Muscle layer of colon (tissue), 2 donors: ENCODE measurements at regions not wholly inside any gene's neighbourhood (a gene's known extent, or its start where the extent isn't known, plus 50 kb on each side); places are given as distances from the start of the nearest gene placed in this dataset.

ENCODE experiments used
- H3K27ac ChIP-seq: one replicate; pipeline ENCODE4 v1.7.0; 2013; ENCODE audit warnings: low read depth, mild to moderate bottlenecking, low read length, moderate library complexity
- H3K27me3 ChIP-seq, 2 donors: one replicate each; pipeline ENCODE4 v1.7.0; 2013; ENCODE audit warnings: low read length in 2 of 2, mild to moderate bottlenecking in 2 of 2; ENCODE audit not compliant: insufficient read depth in 2 of 2, control insufficient read depth in 1 of 2
- H3K36me3 ChIP-seq: one replicate; pipeline ENCODE4 v1.7.0; 2013; ENCODE audit warnings: mild to moderate bottlenecking, low read length; ENCODE audit not compliant: insufficient read depth
- H3K4me1 ChIP-seq: one replicate; pipeline ENCODE4 v1.7.0; 2013; ENCODE audit warnings: mild to moderate bottlenecking, low read length; ENCODE audit not compliant: insufficient read depth
- H3K4me3 ChIP-seq, 2 donors: one replicate each; pipeline ENCODE4 v1.7.0; 2013; ENCODE audit warnings: low read length in 2 of 2, low read depth in 1 of 2, mild to moderate bottlenecking in 1 of 2, moderate library complexity in 1 of 2
- H3K9ac ChIP-seq: one replicate; pipeline ENCODE4 v1.7.0; 2013; ENCODE audit warnings: low read length
- H3K9me3 ChIP-seq: one replicate; pipeline ENCODE4 v1.7.0; 2013; ENCODE audit warnings: mild to moderate bottlenecking, low read length
- donor health status: abdominal sarcoma.
- donor health status: Adenocarcinoma of cecum.

DNA sequence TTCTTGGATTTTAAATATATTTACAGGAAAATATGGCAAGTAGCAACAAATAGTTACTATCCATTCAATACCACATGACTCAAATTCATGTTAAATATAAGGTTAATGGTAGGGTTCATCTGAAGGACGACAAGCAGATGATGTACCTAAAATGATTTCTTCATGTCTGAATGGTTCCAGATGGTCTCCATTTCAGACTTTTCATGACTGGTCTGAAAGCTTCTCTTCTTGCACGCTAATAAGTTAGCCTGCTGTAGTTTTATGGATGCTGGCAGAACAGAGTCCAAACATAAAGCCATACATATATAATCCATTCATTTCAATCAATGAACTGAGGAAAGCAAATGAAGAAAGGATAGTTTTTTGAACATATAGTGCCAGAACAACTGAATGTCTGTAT lies 257.0 kb upstream of the MGAT4C start:
- Histone ChIP-seq H3K36me3 (no peaks in the 10 kb centered on the region), H3K27me3 (no peaks in the 10 kb centered on the region), H3K9ac (no peak overlapping the region), H3K4me3 (no peak overlapping the region), H3K27ac (no peak overlapping the region), H3K4me1 (peaks cover 6% of the 10 kb centered on the region), H3K9me3 (no peaks in the 10 kb centered on the region)

DNA sequence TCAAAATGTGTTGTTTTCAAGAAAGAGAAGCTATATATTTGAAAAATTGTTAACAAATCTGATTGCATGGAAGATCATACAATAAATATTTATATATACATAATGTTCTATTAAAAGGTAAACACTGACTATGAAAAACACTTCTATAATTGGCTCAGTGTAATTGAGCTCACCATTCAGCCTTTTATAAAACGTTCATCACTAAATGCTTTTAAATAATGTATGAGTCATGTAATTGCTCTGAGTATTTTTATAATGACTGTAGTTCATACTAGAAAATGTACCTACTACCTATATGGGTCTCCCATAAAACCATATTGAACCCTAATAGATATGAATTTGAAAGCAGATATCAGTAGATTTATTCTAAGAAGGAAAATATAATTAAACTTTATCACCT lies 240.4 kb upstream of the MGAT4C start:
- Histone ChIP-seq H3K4me1 (no peaks in the 10 kb centered on the region), H3K4me3 (no peak overlapping the region), H3K36me3 (no peaks in the 10 kb centered on the region), H3K27ac (no peak overlapping the region), H3K9ac (no peak overlapping the region), H3K9me3 (no peaks in the 10 kb centered on the region), H3K27me3 (no peaks in the 10 kb centered on the region)

DNA sequence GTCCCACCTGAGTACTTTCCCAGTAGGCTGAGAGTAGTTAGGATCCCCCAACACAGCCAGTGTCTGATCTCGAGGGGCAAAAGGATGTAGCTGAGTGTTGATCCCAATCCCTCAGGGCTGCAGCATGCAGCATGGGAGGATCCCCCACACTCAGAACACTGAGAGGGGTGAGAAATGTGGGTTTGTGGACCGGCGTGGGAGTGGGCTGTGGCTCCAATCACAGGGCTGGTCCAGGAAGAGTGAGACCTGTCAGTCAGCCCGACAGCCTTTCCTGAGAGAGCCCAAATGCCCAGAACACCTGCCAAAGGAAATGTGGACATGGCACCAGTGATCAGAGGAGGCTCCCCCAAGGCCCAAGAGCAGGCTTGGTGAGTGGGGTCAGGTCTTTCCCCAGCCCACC lies 228.3 kb upstream of the MGAT4C start:
- H3K27ac ChIP-seq, result no peak overlapping the region
- no peaks in the 10 kb centered on the region for H3K9me3 ChIP-seq
- H3K27me3 ChIP-seq, result no peaks in the 10 kb centered on the region
- no peak overlapping the region for H3K9ac ChIP-seq
- no peak overlapping the region for H3K4me3 ChIP-seq
- H3K4me1 ChIP-seq, result no peaks in the 10 kb centered on the region
- H3K36me3 ChIP-seq, result no peaks in the 10 kb centered on the region

DNA sequence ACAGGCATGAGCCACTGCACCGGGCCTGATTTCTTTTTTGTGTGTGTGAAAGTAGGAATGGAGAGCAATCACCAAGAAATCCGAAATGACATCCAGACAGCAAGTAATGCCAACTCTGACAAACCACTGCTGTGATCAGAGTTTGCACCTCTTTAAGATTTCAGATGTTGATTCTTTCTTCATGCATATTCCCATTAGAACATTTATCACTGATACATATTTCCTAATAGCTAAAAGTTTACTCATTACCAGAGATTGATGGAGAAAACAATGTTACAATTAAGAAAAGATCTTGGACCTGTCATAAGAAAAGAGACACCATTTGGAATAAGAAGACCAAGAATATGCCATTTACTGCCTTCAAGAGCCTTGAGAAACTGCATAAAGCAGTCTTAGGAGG lies 217.0 kb upstream of the MGAT4C start:
- no peak overlapping the region for H3K4me3 ChIP-seq
- no peaks in the 10 kb centered on the region for H3K9me3 ChIP-seq
- no peak overlapping the region for H3K27ac ChIP-seq
- H3K4me1 ChIP-seq, result no peaks in the 10 kb centered on the region
- no peaks in the 10 kb centered on the region for H3K36me3 ChIP-seq
- H3K9ac ChIP-seq, result no peak overlapping the region
- no peaks in the 10 kb centered on the region for H3K27me3 ChIP-seq

DNA sequence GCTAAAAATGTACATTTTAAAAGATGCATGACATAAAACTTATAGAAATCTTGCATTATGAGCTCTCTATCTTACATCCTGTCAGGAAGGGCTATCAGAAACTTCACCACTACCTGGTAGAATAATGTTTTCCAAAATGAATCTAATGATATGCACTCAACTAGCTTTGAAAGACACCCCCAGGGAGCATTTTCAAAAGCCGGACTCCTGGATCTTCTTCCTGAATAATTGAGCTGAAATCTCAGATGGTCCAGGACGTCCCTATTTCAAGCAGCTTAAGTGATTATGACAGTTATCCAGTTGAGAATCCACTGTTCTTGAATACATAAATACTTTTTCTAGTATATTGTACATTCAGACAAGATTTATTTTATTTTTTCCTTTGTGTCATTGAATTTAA lies 200.6 kb upstream of the MGAT4C start:
- Histone ChIP-seq H3K36me3 (no peaks in the 10 kb centered on the region), H3K27ac (no peak overlapping the region), H3K4me1 (no peaks in the 10 kb centered on the region)

DNA sequence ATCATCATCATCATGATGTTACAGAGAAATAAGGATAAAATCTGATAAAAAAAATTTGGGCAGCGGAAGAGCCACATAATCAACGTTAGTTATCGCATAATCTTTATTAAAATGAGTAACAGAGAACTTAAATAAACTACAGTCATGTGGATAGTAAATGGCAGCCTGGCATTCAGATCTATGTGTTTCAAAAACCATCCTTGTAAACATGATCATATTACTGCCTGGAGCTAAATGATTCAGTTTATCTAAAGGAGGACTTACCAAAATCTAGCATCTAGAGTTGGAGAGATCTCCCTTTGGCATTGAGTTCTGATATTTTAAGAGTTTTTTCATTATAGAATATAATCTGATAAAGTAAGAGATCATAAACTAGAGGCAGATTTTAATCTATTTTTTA lies 200.1 kb upstream of the MGAT4C start:
- no peak overlapping the region for H3K4me3 ChIP-seq
- H3K9me3 ChIP-seq, result no peaks in the 10 kb centered on the region
- H3K9ac ChIP-seq, result no peak overlapping the region
- no peaks in the 10 kb centered on the region for H3K4me1 ChIP-seq
- no peaks in the 10 kb centered on the region for H3K36me3 ChIP-seq
- no peak overlapping the region for H3K27ac ChIP-seq
- H3K27me3 ChIP-seq, result no peaks in the 10 kb centered on the region

More for the DNA sequence above, 200.6 kb upstream of the MGAT4C start:
- Histone ChIP-seq H3K27me3 (no peaks in the 10 kb centered on the region), H3K4me3 (no peak overlapping the region), H3K9ac (no peak overlapping the region), H3K9me3 (no peaks in the 10 kb centered on the region)

DNA sequence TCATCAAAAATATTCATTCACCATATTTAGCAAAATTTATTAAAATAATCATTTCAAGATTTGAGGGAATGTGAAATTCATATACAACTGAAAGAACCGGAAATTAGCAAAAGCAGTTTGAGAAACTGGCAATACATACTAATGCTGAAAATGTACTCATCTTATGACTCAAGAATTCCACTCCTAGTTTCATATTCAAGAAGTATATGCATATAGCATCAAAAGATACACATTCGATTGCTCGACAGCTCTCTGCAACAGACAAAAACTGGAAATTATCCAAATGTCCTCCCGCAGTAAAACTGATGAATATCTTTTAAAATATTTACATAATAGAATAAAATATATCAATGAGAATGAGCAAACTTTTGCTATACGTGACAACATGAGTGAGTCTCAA lies 189.2 kb upstream of the MGAT4C start:
- Histone ChIP-seq H3K27me3 (no peaks in the 10 kb centered on the region), H3K9ac (no peak overlapping the region), H3K36me3 (no peaks in the 10 kb centered on the region), H3K4me1 (no peaks in the 10 kb centered on the region), H3K27ac (no peak overlapping the region), H3K9me3 (no peaks in the 10 kb centered on the region), H3K4me3 (no peak overlapping the region)

DNA sequence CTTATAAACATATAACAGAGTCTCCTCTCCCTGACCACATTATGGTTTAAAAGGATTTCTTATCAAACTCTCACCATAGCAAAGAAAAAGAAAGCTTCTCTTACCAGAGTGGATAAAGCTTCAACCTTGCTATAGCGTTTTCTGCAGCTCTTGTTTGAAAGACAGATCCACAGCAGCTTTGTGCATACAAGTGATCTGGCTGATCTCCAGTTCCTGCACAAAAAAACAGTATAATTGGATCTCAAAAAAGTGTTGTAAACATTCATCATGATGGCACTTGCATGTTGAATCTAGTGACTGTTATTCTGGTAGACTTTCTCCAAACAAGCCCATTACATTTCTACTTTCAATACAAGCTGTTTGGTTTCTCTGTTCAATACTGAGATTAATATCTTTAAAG lies 178.9 kb upstream of the MGAT4C start:
- Histone ChIP-seq H3K4me1 (no peaks in the 10 kb centered on the region), H3K4me3 (no peak overlapping the region), H3K36me3 (no peaks in the 10 kb centered on the region), H3K9me3 (no peaks in the 10 kb centered on the region), H3K9ac (no peak overlapping the region), H3K27me3 (no peaks in the 10 kb centered on the region), H3K27ac (no peak overlapping the region)

DNA sequence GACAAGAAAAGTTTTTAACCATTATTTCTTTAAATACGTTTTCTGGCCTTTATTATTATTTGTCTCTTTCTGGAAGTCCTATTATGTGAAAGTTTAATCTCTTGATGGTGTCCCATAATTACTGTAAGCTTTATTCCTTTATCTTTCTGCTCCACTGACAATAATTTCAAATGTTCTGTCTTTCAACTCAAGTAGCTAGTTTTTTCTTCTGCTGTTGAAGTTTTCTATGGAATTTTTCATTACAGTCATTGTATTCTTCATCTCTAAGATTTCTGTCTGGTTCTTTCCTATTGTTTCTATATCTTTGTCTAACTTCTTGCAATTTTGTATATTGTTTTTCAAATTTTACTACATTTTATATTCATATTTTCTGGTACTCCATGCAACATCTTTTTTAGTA lies 173.6 kb upstream of the MGAT4C start:
- no peak overlapping the region for H3K27ac ChIP-seq
- H3K9me3 ChIP-seq, result no peaks in the 10 kb centered on the region
- H3K4me3 ChIP-seq, result no peak overlapping the region
- H3K36me3 ChIP-seq, result no peaks in the 10 kb centered on the region
- H3K27me3 ChIP-seq, result no peaks in the 10 kb centered on the region
- no peak overlapping the region for H3K9ac ChIP-seq
- H3K4me1 ChIP-seq, result no peaks in the 10 kb centered on the region

DNA sequence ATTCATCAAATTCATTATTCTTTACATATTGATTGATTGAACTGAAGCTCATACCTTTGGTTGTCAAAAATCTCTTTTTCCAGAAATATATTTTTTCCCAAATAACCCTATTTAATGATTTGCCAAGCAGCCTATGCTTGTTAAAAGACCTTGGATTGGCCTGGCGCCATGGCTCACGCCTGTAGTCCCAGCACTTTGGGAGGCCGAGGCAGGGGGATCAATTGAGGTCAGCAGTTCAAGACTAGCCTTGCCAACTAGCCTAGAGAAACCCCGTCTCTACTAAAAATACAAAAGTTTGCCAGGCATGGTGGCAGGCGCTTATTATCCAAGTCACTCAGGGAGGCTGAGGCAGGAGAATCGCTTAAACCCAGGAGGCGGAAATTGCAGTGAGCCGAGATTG lies 165.1 kb upstream of the MGAT4C start:
- Histone ChIP-seq H3K9me3 (no peaks in the 10 kb centered on the region), H3K9ac (no peak overlapping the region), H3K27me3 (no peaks in the 10 kb centered on the region), H3K27ac (no peak overlapping the region), H3K4me3 (no peak overlapping the region), H3K36me3 (no peaks in the 10 kb centered on the region), H3K4me1 (no peaks in the 10 kb centered on the region)

DNA sequence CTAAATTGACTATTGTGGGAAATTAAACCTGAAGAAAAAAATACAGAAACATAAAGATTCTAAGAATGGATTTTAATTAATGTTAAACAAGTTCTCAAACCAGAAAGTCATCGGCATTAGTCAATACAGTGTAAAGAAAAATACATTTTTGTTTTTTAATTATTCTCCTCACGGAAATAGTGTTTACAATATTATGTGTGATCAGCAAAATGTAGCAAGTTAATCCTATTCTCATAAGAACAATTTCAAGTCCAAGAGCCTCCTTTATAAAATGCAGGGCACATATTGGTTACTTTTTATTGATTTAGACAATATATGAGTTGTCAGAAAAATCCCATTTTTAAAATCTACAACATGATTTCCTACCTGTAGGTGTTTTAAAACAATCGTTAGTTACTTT lies 158.0 kb upstream of the MGAT4C start:
- no peaks in the 10 kb centered on the region for H3K27me3 ChIP-seq
- H3K36me3 ChIP-seq, result no peaks in the 10 kb centered on the region
- H3K9ac ChIP-seq, result no peak overlapping the region
- no peaks in the 10 kb centered on the region for H3K9me3 ChIP-seq
- no peak overlapping the region for H3K4me3 ChIP-seq
- no peaks in the 10 kb centered on the region for H3K4me1 ChIP-seq
- no peak overlapping the region for H3K27ac ChIP-seq

DNA sequence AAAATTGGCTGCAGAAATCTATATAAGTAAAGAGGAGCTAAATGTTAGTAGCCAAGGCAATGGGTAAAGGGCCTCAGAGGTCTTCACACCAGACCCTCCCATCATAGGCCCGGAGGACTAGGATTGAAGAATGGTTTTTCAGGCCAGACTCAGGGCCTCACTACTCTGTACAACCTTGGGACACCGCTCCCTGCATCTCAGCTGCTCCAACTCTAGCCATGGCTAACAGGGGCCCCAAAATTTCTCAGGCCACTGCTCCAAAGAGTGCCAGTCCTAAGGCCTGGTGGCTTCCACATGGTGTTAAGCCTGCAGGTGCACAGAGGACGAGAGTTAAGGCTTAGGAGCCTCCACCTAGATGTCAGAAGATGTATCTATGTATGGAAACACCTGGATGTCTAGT lies 155.5 kb upstream of the MGAT4C start:
- Histone ChIP-seq H3K27me3 (no peaks in the 10 kb centered on the region), H3K4me1 (no peaks in the 10 kb centered on the region), H3K4me3 (no peak overlapping the region), H3K36me3 (no peaks in the 10 kb centered on the region), H3K9ac (no peak overlapping the region), H3K27ac (no peak overlapping the region), H3K9me3 (no peaks in the 10 kb centered on the region)
